Naive thymus-derived CD4-positive, alpha-beta T cell (primary cell): ENCODE measurements at regions not wholly inside any gene's neighbourhood (a gene's known extent, or its start where the extent isn't known, plus 50 kb on each side); places are given as distances from the start of the nearest gene placed in this dataset.
A peak's percentile ranks its signal among the peaks of the same experiment; 100 is the strongest.
"Not testable (repeated sequence)": the region's sequence is repeated elsewhere in the genome, so short reads cannot be mapped to it uniquely, and the experiment has no call there.

Experiments used
- ATAC-seq: fragments of 150-1000 bp; cut with Tn5 transposase; 2 replicates; pipeline ENCODE4 v1.10.0; 2021; ENCODE audit warnings: mild to moderate bottlenecking, moderate library complexity
- CTCF ChIA-PET: fragments of 350-600 bp; sonication (Branson Sonifier 250); formaldehyde crosslinking; loops from one replicate; lab custom pipeline; 2021; ENCODE audit warnings: antibody characterized with exemption; lab: Charles Lee
- POLR2A ChIA-PET: fragments of 350-600 bp; sonication (Branson Sonifier 250); formaldehyde crosslinking; loops from one replicate; lab custom pipeline; 2021; ENCODE audit warnings: antibody characterized with exemption, inconsistent platforms; lab: Charles Lee
- DNase-seq, 9 donors: peaks; one replicate each; pipeline versions ENCODE4 v3.0.0 to v3.0.0-alpha.2; 2020 to 2022; ENCODE audit warnings: mixed read lengths in 1 of 9
- H3K27ac ChIP-seq: one replicate; pipeline ENCODE4 v1.7.0; 2013; ENCODE audit warnings: mild to moderate bottlenecking, low read depth, low read length, moderate library complexity
- H3K27me3 ChIP-seq, 2 donors: one replicate each; pipeline ENCODE4 v1.7.0; 2013; ENCODE audit warnings: low read length in 2 of 2, mild to moderate bottlenecking in 2 of 2, moderate library complexity in 2 of 2; ENCODE audit not compliant: control insufficient read depth in 2 of 2, insufficient read depth in 2 of 2
- H3K36me3 ChIP-seq, 3 experiments: 1 replicate in 2 of 3; 2 replicates in 1 of 3; pipeline ENCODE4 v1.7.0; 2013; ENCODE audit warnings: low read length in 3 of 3, mild to moderate bottlenecking in 3 of 3, moderate library complexity in 1 of 3; ENCODE audit not compliant: insufficient read depth in 3 of 3, control insufficient read depth in 2 of 3
- H3K4me1 ChIP-seq, 2 donors: one replicate each; pipeline ENCODE4 v1.7.0; 2013; ENCODE audit warnings: low read length in 2 of 2, mild to moderate bottlenecking in 2 of 2, moderate library complexity in 1 of 2; ENCODE audit not compliant: control insufficient read depth in 2 of 2, insufficient read depth in 2 of 2
- H3K4me3 ChIP-seq: 2 replicates; pipeline ENCODE4 v1.7.0; 2013; ENCODE audit warnings: mild to moderate bottlenecking, low read length
- H3K9me3 ChIP-seq, 3 experiments: 1 replicate in 2 of 3; 2 replicates in 1 of 3; pipeline ENCODE4 v1.7.0; 2013; ENCODE audit warnings: low read length in 3 of 3; ENCODE audit not compliant: control insufficient read depth in 2 of 3
- H3K27ac Mint-ChIP-seq, 9 donors: one replicate each; pipeline ENCODE4 v1.8.0; 2020 to 2022; ENCODE audit warnings: mixed read lengths in 9 of 9, mild to moderate bottlenecking in 8 of 9, moderate library complexity in 5 of 9, inconsistent platforms in 2 of 9
- H3K27me3 Mint-ChIP-seq, 5 donors: one replicate each; pipeline ENCODE4 v1.8.0; 2021 to 2022; ENCODE audit warnings: mixed read lengths in 5 of 5, mild to moderate bottlenecking in 1 of 5
- H3K36me3 Mint-ChIP-seq, 5 donors: one replicate each; pipeline ENCODE4 v1.8.0; 2020 to 2022; ENCODE audit warnings: mixed read lengths in 5 of 5, mild to moderate bottlenecking in 3 of 5, inconsistent platforms in 1 of 5
- H3K4me1 Mint-ChIP-seq, 7 donors: one replicate each; pipeline ENCODE4 v1.8.0; 2020 to 2022; ENCODE audit warnings: mixed read lengths in 7 of 7, mild to moderate bottlenecking in 3 of 7, inconsistent platforms in 1 of 7
- H3K4me3 Mint-ChIP-seq, 10 donors: one replicate each; pipeline ENCODE4 v1.8.0; 2020 to 2022; ENCODE audit warnings: mild to moderate bottlenecking in 10 of 10, mixed read lengths in 10 of 10, moderate library complexity in 6 of 10, inconsistent platforms in 2 of 10
- H3K9me3 Mint-ChIP-seq, 11 donors: one replicate each; pipeline ENCODE4 v1.8.0; 2020 to 2022; ENCODE audit warnings: mixed read lengths in 11 of 11, mild to moderate bottlenecking in 4 of 11, inconsistent platforms in 1 of 11, moderate library complexity in 1 of 11
- intact Hi-C, 2 donors: fragments of 100-400 bp; cut with micrococcal nuclease; formaldehyde crosslinking; loops; one replicate each; pipeline ENCODE4 v1.15.1; 2023

- Mint-ChIP-seq H3K27me3 (peaks cover 0 to 7% (median 0%) of the 10 kb centered on the region in 5 donors), H3K9me3 (peaks cover 0 to 20% (median 4%) of the 10 kb centered on the region in 11 donors), H3K4me1 (peaks cover 0 to 6% (median 0%) of the 10 kb centered on the region in 7 donors), H3K36me3 (peaks cover 0 to 7% (median 5%) of the 10 kb centered on the region in 5 donors), H3K4me3 (no peak overlapping the region), H3K27ac (no peak overlapping the region)
- H3K9me3 ChIP-seq = no peaks in the 10 kb centered on the region
- DNase-seq = no peak
- H3K4me1 ChIP-seq = no peaks in the 10 kb centered on the region
- no peak for ATAC-seq
- intact Hi-C loops = no loop called here
- no peak overlapping the region for H3K4me3 ChIP-seq
- no peaks in the 10 kb centered on the region for H3K36me3 ChIP-seq
- POLR2A ChIA-PET = no interaction called here
- H3K27ac ChIP-seq = no peak overlapping the region
- CTCF ChIA-PET = no interaction called here
- H3K27me3 ChIP-seq = no peaks in the 10 kb centered on the region
Measured at GRCh38 chr15:91435113-91435512, 335.1 kb downstream of the SV2B start.

GRCh38 chr15:91444656-91445055 lies 344.6 kb downstream of the SV2B start:
- Mint-ChIP-seq H3K9me3 (peaks cover 2 to 33% (median 13%) of the 10 kb centered on the region in 11 donors), H3K4me3 (no peak overlapping the region), H3K4me1 (peaks cover 0 to 22% (median 12%) of the 10 kb centered on the region in 7 donors), H3K36me3 (peaks cover 4 to 11% (median 6%) of the 10 kb centered on the region in 5 donors), H3K27me3 (peaks cover 0 to 29% (median 0%) of the 10 kb centered on the region in 5 donors), H3K27ac (peak overlapping the region in 2 of 9 donors; percentile 20 to 37)
- Histone ChIP-seq H3K27me3 (no peaks in the 10 kb centered on the region), H3K4me3 (no peak overlapping the region), H3K27ac (no peak overlapping the region), H3K4me1 (peaks cover 0 to 10% of the 10 kb centered on the region in 2 donors), H3K36me3 (no peaks in the 10 kb centered on the region), H3K9me3 (peaks cover 0 to 3% (median 0%) of the 10 kb centered on the region in 3 experiments)
- DNase-seq (no peak), ATAC-seq (no peak)
- ChIA-PET POLR2A (interaction anchor here (0.7 kb wide), 1 partner anchor 10 kb away, joined by 3 read pairs; no protein-coding TSS in a partner anchor), CTCF (no interaction called here)
- intact Hi-C loops = loop anchor here in 1 of 2 donors (5.0 kb wide), 1 partner anchor 38 kb away; no protein-coding TSS in a partner anchor

- Mint-ChIP-seq H3K27ac (no peak overlapping the region), H3K4me1 (peaks cover 0 to 22% (median 15%) of the 10 kb centered on the region in 7 donors), H3K27me3 (peaks cover 0 to 31% (median 0%) of the 10 kb centered on the region in 5 donors), H3K36me3 (peaks cover 3 to 11% (median 4%) of the 10 kb centered on the region in 5 donors), H3K9me3 (peaks cover 0 to 22% (median 10%) of the 10 kb centered on the region in 11 donors), H3K4me3 (no peak overlapping the region)
- no peaks in the 10 kb centered on the region for H3K27me3 ChIP-seq
- intact Hi-C loops = no loop called here
- CTCF ChIA-PET = interaction anchor here (0.6 kb wide), 1 partner anchor 385 kb away, joined by 3 read pairs; no protein-coding TSS in a partner anchor
- POLR2A ChIA-PET = no interaction called here
- H3K36me3 ChIP-seq = no peaks in the 10 kb centered on the region
- peaks cover 0 to 3% (median 0%) of the 10 kb centered on the region in 3 experiments for H3K9me3 ChIP-seq
- DNase-seq (no peak), ATAC-seq (no peak)
- no peak overlapping the region for H3K4me3 ChIP-seq
- peaks cover 0 to 10% of the 10 kb centered on the region in 2 donors for H3K4me1 ChIP-seq
- no peak overlapping the region for H3K27ac ChIP-seq
Measured at GRCh38 chr15:91445695-91446228, 345.7 kb downstream of the SV2B start.

GRCh38 chr15:91447991-91448644 lies 348.1 kb downstream of the SV2B start:
- POLR2A ChIA-PET = interaction anchor here (0.5 kb wide), 1 partner anchor 635 kb away, joined by 3 read pairs; no protein-coding TSS in a partner anchor
- H3K4me3 ChIP-seq = no peak overlapping the region
- intact Hi-C loops = no loop called here
- Mint-ChIP-seq H3K9me3 (peaks cover 0 to 19% (median 6%) of the 10 kb centered on the region in 11 donors), H3K27ac (peak overlapping the region in 1 of 9 donors; percentile 16), H3K4me1 (peaks cover 3 to 36% (median 27%) of the 10 kb centered on the region in 7 donors), H3K4me3 (peak overlapping the region in 2 of 10 donors; percentile 5 to 20), H3K27me3 (peaks cover 0 to 32% (median 0%) of the 10 kb centered on the region in 5 donors), H3K36me3 (peaks cover 0 to 12% (median 4%) of the 10 kb centered on the region in 5 donors)
- peak in 5 of 9 donors; percentile 4 to 42 (median 24) for DNase-seq
- no peaks in the 10 kb centered on the region for H3K27me3 ChIP-seq
- H3K27ac ChIP-seq = peak overlapping the region; percentile 9
- no peak for ATAC-seq
- no peaks in the 10 kb centered on the region for H3K36me3 ChIP-seq
- CTCF ChIA-PET = no interaction called here
- H3K9me3 ChIP-seq = no peaks in the 10 kb centered on the region
- H3K4me1 ChIP-seq = peaks cover 5 to 19% of the 10 kb centered on the region in 2 donors

- intact Hi-C loops = loop anchor here (1.0 to 2.0 kb wide), 2 partner anchors 15 to 19 kb away; no protein-coding TSS in a partner anchor
Measured at GRCh38 chr15:91453376-91453775, 353.3 kb downstream of the SV2B start.

GRCh38 chr15:91456251-91456718 lies 356.2 kb downstream of the SV2B start:
- Histone ChIP-seq H3K27ac (no peak overlapping the region), H3K9me3 (peaks cover 0 to 14% (median 5%) of the 10 kb centered on the region in 3 experiments), H3K27me3 (no peaks in the 10 kb centered on the region), H3K36me3 (no peaks in the 10 kb centered on the region), H3K4me1 (peaks cover 16% of the 10 kb centered on the region in 2 donors), H3K4me3 (no peak overlapping the region)
- H3K27me3 Mint-ChIP-seq = peaks cover 0 to 9% (median 0%) of the 10 kb centered on the region in 5 donors
- intact Hi-C loops = no loop called here
- DNase-seq = no peak
- H3K36me3 Mint-ChIP-seq = peaks cover 1 to 39% (median 11%) of the 10 kb centered on the region in 5 donors
- ChIA-PET POLR2A (no interaction called here), CTCF (interaction anchor here (0.7 kb wide), 1 partner anchor 9 kb away, joined by 3 read pairs; no protein-coding TSS in a partner anchor)
- H3K4me3 Mint-ChIP-seq = no peak overlapping the region
- H3K9me3 Mint-ChIP-seq = peaks cover 6 to 48% (median 28%) of the 10 kb centered on the region in 11 donors
- H3K4me1 Mint-ChIP-seq = peaks cover 9 to 59% (median 37%) of the 10 kb centered on the region in 7 donors
- H3K27ac Mint-ChIP-seq = peak overlapping the region in 2 of 9 donors; percentile 31 to 72
- ATAC-seq = no peak

More at GRCh38 chr15:91453376-91453775, 353.3 kb downstream of the SV2B start:
- CTCF ChIA-PET = interaction anchor here (0.6 kb wide), 1 partner anchor 880 kb away, joined by 3 read pairs; no protein-coding TSS in a partner anchor
- H3K36me3 ChIP-seq, H3K27ac ChIP-seq, POLR2A ChIA-PET, ATAC-seq, H3K27me3 ChIP-seq, H3K4me3 ChIP-seq: not testable (repeated sequence)
- Histone ChIP-seq H3K4me1 (peaks cover 16 to 19% of the 10 kb centered on the region in 2 donors), H3K9me3 (peaks cover 0 to 14% (median 5%) of the 10 kb centered on the region in 3 experiments)
- Mint-ChIP-seq H3K27ac (peak overlapping the region; percentile 21 to 84 (median 58)), H3K4me3 (peak overlapping the region; percentile 2 to 73 (median 50)), H3K27me3 (peaks cover 0 to 12% (median 0%) of the 10 kb centered on the region in 5 donors), H3K36me3 (peaks cover 4 to 38% (median 11%) of the 10 kb centered on the region in 5 donors), H3K9me3 (peaks cover 6 to 48% (median 31%) of the 10 kb centered on the region in 11 donors), H3K4me1 (peaks cover 9 to 55% (median 47%) of the 10 kb centered on the region in 7 donors)
- peak in 5 of 9 donors; percentile 24 to 55 (median 40) for DNase-seq
